Liver (tissue), 2 donors: ENCODE measurements at regions not wholly inside any gene's neighbourhood (a gene's known extent, or its start where the extent isn't known, plus 50 kb on each side); places are given as distances from the start of the nearest gene placed in this dataset.

ENCODE experiments used
- GABPA ChIP-seq, 2 donors: IDR thresholded peaks in 1 of 2; conservative IDR thresholded peaks in 1 of 2; 2 replicates each; pipeline ENCODE4 v1.6.1; 2016; ENCODE audit warnings: antibody characterized with exemption in 2 of 2, mild to moderate bottlenecking in 1 of 2, moderate library complexity in 1 of 2
- MAX ChIP-seq: IDR thresholded peaks from 2 replicates; pipeline ENCODE4 v1.6.1; 2016; ENCODE audit warnings: antibody characterized with exemption
- RXRA ChIP-seq, 2 donors: IDR thresholded peaks; 2 replicates each; pipeline ENCODE4 v1.6.1; 2017 to 2018; ENCODE audit warnings: antibody characterized with exemption in 2 of 2, mild to moderate bottlenecking in 1 of 2
- TAF1 ChIP-seq: conservative IDR thresholded peaks from 2 replicates; pipeline ENCODE4 v1.6.1; 2016; ENCODE audit warnings: antibody characterized with exemption, mild to moderate bottlenecking
- TF ChIP-seq, protein P1 (sequence below): IDR thresholded peaks from 2 replicates; pipeline ENCODE4 v1.6.1; 2016; ENCODE audit warnings: antibody characterized with exemption
- donor health status: healthy.

DNA sequence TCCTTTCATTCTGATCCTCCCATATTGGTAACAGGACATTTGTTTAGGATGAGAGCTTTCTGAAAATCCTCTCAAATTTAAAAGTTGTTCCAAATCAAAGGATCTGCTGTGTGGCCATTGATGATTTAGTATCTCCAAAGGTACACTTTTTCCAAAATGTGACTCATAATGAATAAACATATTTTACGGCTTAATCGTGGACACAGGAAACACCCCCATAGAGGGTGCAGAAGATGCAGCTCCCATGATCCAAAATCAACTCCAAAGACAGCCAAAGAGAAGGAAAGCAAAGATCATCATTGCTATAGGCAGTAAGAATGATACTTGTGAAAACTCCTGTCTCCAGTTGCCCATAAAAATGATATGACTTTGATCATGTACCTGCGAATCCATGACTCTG, 239.7 kb downstream of the PIK3R1 start:
- no peak for TF ChIP-seq RXRA (IDR thresholded peaks at IDR 0.05)
- TF ChIP-seq, protein P1, sequence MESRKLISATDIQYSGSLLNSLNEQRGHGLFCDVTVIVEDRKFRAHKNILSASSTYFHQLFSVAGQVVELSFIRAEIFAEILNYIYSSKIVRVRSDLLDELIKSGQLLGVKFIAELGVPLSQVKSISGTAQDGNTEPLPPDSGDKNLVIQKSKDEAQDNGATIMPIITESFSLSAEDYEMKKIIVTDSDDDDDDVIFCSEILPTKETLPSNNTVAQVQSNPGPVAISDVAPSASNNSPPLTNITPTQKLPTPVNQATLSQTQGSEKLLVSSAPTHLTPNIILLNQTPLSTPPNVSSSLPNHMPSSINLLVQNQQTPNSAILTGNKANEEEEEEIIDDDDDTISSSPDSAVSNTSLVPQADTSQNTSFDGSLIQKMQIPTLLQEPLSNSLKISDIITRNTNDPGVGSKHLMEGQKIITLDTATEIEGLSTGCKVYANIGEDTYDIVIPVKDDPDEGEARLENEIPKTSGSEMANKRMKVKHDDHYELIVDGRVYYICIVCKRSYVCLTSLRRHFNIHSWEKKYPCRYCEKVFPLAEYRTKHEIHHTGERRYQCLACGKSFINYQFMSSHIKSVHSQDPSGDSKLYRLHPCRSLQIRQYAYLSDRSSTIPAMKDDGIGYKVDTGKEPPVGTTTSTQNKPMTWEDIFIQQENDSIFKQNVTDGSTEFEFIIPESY = no peak
- TF ChIP-seq MAX = no peak
- no peak for TF ChIP-seq TAF1
- no peak for TF ChIP-seq GABPA (IDR thresholded peaks at IDR 0.05 in 1 of 2, conservative IDR thresholded peaks at IDR 0.05 in 1 of 2)
